Colon (tissue), 2 donors: ENCODE measurements at regions not wholly inside any gene's neighbourhood (a gene's known extent, or its start where the extent isn't known, plus 50 kb on each side); places are given as distances from the start of the nearest gene placed in this dataset.

Experiments used
- FAIRE-seq: peaks from 2 replicates; lab custom pipeline; 2012; peaks lifted over from hg19 to GRCh38; lab: Jason Lieb, UNC
- donor health status: control.
- donor health status: control.

DNA sequence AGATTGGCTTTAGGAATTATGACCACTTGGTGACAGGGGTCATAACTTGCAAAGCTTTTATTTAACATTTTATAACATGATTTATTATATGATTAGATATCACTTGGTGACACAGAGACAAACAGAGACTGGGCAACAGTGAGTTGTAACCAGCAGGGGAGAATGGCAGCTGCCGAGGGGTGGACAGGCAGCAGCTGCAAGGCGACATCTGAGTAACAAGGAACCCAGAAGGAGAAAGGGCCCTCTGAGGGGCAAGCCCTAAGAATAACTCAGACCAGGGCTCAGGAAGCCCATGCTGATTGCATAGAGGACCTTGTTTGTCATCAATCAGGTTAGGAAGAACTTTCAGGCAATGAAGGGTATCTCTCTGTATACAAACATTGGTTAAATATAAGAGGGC lies 339.9 kb upstream of the SOX11 start:
- FAIRE-seq = no peak

DNA sequence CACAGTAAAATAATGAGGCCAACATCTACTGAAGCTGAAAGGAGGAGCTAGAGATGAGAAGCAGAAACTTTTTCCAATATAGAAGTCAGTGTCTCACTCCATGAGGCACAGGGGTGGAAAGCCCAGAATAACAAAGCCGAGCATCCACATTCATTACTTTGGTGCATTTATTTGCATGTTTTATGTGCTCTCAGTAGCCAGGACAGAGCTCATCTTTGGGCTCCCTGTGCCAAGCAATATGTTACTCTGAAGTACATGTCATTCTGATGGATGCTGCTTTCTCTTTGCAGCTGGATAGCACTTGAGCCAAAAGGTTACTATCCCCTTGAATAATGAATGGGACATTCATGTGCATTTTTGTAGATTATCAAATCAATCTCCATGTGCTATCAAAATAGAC lies 338.6 kb upstream of the SOX11 start:
- FAIRE-seq = no peak

DNA sequence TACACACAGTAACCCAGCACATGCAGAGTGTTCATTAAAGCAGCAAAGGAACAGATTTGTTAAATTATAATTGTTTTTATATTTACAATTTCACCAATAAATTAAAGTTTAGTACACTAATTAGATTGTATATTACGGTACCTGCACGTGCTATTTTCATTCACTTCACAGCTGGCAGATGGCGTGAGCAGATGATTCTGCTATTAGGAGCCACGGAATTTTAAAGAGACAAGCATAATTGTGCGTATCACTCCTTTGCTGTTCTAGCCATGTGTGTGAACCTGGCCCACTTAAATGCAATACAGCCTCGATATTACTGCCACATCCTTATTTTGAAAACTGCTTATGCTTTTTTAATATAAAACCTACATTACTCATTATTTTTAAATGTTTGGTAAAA lies 332.8 kb upstream of the SOX11 start:
- no peak for FAIRE-seq

DNA sequence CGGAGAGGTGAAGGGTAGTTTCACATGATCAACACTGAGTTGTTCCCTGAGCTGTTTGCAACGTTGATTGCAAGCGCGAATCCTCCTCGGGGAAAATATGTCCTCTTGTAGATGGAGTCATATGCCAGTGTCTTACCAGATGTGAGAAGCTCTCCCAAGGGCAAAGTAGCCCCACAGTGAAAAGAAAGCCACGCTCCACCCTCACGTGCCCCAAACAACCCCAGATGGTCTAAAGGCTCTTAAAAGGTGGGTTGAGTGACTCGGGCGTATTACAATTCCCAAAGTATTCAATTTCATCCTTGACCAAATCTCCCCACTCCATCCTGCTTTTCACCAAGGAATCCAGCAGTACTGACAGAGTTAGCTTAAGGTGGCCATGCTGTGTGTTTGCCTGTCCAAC lies 332.1 kb upstream of the SOX11 start:
- no peak for FAIRE-seq

DNA sequence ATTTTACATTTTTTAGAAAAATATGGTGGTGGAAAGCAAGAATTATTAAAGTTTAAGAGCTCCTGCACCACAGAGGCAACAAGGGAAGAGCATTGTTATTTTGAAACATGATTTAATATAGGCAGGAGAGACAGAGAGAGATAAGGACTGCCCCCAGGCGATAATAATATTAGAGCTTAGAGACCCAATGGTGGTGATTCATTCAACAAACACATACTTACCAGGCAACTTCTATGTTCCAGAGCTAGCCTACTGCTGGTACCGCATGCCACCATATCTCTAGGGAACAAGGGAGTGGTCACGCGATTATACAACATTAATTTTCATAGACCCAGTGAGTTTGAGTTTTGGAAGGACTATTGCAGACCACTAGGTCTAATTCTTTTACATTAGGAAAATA lies 327.8 kb upstream of the SOX11 start:
- FAIRE-seq = no peak

DNA sequence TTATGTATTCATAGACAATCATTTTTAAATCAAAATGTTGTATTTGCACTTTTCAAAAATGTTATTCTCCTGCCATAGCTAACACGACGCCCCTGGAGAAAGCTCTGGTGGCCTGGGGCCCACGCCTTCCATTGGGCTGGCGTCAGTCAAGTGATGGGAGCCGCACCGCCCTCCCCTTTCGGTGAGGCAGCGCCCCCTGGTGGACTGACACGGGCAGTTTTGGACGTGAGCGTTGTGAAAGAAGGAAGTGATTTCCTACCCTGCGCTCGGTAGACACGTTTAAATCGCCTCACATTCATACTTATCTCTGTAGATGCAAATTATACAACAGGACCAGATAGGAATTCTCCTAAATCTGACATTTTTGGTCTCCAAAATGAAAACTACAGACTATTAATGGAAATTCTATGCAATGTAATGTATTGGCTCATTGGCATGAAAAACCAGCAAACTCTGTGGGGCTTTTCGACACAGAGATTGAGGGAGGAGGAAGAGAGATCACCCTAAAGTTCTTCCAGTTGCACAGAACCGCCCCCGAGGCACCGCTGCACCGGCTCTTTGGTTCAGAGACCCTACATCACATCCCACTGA lies 326.2 kb upstream of the SOX11 start:
- FAIRE-seq = no peak

DNA sequence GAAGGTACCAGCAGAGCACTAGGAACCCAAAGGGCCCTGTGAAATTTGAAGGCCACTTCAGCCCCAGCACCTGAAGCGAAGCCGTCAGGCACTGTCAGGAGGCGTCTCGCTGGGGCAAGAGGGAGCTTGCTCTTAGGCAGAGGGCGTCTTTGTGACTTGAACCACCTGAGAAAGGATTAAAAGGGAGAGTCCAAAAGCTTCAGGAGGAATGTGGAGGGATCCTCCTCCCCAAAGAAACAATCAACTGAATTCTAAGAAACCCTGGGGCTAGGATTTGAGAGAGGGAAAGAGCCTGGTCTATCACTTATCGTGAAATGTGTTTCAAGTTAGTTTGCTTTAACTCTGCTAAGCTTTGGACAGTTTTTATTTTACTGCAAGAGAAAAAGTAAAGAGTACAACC lies 324.9 kb upstream of the SOX11 start:
- no peak for FAIRE-seq

DNA sequence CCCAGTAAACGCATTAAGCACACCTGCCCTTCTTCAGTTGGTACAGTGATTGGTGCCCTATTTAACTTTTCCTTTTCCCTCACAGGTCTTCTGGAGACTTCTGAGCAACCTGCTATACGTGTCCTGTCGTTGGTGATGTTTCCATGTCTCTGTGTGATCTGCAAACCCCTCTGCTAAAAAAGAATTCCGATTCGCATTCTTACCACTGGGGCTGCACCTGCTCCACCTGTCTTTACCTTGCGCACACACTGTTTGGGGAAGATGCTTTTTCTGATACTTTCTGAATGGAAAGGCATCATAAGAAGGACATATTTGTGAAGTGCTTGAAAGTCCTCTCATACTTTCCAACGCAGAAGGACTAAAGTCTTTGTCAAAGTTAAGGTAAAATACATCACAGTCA lies 323.9 kb upstream of the SOX11 start:
- FAIRE-seq = no peak

DNA sequence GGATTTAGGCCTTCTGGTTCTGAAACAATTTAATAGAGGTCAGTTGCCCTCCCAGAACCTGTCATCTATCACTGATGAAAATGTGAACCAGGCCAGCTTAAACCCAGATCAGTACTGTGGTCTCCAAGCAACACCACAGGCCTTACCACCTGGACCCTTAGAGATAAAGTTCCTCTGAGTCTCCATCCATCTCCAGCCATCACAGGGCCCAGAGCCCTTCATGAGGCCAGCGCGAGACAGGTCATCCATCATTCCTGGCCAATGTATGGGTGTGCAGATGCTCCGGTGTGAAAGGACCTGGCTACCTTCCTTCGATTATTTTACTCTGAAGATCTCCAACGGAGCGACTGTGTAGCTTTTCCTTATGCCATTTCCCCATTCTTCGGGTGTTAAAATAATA lies 322.7 kb upstream of the SOX11 start:
- FAIRE-seq = no peak

DNA sequence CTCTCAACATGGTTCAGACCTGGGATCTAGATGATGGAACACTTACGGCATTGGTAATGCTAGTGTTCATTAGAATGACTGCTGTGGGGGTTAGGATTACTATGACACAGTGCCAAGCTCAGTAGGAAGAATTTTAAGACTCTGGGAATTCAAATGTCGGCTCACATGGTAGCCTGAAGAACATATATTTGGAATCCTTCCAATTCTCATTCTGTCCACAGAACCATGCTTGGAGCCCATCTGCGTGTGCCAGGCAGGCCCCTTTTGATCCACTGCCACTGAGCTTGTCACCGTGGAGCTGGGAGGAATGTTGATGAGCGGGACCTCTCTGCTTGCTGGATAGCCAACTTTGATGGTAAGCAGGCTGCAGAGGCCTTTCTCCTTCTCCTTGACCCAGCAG lies 322.0 kb upstream of the SOX11 start:
- no peak for FAIRE-seq

DNA sequence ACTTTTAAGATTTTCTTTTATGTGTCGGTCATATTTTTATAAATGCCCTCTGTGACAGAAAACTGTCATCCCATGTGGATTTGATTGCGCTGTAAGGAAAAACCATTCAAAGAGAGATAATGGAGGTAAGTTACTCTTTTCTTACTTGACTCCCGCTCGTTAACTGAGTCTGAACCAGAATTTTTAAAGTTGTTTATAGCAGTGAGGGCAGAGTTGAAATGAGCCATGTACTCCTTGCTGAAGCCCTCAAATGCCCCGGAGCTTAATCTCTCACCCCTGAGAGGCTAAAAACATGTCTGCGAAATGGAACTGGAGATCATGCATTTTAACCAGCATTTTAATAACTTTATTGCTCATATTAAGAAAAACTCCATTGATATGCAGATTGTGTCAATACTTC lies 320.0 kb upstream of the SOX11 start:
- FAIRE-seq = no peak

DNA sequence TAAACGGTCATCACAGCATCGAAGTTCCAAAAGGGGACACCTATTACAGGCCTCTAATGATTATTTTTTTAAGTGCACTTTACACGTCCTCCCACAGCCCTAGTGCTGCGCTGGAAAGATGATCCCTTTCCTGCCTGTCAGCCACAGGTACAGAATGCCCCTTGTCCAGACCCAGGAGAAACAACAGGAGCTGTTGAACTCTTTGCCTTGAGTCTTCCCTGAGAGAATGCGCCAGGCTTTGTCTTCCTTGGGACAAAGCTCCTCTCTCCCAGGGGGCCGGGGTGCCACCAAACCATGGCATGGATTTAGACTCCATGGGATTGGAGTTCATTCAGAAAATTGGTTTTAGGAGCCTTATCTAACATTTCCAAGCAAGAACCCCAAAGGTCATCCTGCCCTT lies 319.0 kb upstream of the SOX11 start:
- FAIRE-seq = no peak

DNA sequence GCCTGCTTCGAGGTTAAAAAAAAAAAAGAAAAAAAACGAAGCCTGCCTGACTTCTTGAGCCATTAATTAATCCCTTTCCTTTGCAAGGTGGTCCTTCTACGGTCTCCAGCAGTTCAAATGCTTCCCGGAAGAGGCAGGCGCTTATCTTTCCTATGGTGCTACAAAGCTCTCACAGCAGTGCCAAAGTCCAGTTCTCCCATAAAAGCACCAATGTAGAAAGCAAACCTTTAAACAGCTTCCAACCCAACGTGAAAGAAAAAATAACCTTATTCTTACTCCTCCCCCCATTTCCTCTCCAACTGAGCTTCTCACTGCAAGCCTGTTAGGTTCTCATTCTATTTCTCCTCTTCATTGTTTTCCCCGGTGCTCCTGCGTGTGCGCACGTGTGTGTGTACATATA lies 317.4 kb upstream of the SOX11 start:
- no peak for FAIRE-seq

DNA sequence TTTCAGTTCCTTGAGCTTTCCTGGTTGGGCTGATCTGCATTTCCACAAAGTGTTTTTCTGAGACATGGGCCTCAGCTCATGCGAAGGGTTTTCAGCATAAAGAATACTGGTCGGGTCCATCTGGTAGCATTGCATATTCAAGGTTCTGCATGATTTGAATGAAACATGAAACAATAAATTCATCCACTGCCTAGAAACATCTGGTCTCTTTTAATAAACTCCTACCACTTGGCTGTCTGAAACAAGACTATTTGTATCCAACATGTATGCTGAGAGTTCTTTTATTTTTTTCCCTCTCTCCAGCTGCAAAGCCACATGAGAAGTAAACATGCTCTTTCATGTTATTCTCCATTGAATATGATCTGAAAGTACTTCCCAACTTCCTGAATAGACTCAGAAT lies 314.9 kb upstream of the SOX11 start:
- no peak for FAIRE-seq

DNA sequence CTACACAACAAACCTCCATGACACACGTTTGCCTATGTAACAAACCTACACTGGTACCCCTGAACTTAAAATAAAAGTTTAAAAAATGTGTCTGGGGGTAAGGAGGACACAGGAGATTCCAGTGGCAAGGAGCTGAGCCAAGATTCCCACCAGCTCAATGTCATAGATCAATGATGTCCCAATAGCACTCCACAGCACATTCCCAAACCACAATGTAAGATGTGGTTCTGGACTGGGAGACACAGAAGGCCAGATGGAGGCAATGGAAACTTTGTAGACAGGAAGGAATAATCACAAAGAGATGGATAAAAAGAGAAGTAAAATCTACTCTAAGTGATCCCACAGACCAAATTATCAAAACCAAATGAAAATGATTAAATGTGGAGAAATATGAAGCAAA lies 312.4 kb upstream of the SOX11 start:
- FAIRE-seq = no peak

DNA sequence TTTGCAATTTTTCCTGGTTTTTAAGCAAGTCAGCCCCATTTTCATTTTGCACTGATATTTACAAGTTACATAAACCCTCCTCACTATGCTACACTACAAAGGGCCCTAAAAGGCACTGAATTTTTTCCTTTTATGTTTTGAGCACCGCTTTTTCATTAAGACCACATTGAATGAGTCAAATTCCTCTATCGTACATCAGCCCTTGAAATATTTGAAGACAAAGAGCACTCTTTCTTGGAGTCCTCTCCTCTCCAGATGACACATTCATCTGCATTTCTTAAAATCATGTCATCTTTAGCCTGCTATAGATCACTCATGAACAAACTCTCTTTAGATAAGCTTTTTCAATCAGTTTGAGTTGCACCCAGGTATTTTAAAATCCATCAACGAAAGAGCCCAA lies 306.6 kb upstream of the SOX11 start:
- no peak for FAIRE-seq

DNA sequence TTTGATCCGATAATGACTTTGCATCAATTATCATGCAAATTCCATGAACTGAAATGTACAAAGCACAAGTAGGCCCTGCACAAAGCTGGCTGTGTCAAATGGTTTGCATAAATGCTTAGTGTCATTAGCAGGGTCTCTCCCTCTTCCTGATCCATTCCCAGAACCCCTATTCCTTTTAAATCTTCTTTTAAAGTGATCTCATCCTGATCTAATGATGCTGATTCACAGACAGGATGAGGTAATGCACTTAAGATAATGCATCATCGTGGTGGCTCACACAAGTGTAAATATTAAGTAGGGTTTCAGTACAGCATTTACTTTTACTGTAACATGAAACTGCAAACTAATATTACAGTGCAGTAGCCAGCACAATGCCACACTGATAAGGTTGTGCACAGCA lies 304.8 kb upstream of the SOX11 start:
- FAIRE-seq = no peak

DNA sequence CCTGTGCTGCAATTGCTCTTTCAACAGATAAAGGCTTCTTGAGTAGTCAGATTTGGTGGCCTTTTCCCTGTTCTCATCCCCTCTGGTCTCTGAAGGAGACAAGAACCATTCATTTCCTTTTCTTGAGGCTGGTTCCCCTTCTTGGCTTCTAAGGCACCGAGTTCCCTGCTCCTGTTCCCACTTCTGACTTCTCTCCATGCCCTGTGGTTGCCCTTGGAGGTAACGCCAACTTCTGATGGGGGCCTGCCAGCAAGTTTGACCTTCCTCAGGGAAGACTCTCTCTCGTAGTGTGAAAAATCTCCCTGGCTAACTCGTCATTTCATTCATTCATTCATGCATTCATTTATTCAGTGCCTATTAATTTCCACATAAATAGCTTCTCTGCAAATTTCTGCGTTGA lies 302.4 kb upstream of the SOX11 start:
- FAIRE-seq = no peak

DNA sequence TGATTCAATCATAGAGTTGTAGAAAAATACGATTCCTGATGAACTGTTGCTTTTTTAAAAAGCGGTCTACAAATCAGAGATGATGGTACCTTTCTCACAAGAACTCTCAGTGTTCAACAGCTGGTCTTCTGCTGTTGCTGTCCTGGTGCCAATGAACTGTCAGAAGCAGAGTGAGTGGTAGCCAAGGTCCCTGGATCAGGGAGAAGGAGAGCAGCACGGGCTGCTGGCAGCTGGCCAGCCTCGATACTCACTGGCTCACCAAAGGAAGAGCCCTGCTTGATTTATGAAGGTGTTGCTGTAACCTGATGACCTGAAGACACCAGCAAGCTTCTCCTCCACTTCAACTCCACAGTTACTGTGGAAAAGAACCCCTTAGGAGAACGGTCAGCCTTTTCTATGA lies 300.8 kb upstream of the SOX11 start:
- no peak for FAIRE-seq

DNA sequence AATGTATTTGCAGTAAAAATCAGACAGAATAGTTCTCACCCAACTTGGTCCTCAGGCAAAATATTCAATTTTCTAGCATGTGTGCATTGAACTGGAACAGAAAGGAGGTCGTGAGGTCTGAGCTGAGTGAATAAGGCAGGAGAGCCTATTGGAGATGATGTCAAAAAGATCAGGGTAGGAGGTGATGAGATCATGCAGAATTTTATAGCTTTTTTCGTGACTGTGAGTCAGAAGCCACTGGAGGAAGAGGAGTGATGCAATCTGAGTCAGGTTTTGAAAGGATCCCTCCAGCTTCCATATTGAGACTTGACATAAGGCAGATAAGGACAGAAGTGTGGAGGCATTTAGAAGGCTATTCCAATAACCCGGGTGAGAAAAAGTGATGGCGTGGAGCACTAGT lies 299.5 kb upstream of the SOX11 start:
- no peak for FAIRE-seq

DNA sequence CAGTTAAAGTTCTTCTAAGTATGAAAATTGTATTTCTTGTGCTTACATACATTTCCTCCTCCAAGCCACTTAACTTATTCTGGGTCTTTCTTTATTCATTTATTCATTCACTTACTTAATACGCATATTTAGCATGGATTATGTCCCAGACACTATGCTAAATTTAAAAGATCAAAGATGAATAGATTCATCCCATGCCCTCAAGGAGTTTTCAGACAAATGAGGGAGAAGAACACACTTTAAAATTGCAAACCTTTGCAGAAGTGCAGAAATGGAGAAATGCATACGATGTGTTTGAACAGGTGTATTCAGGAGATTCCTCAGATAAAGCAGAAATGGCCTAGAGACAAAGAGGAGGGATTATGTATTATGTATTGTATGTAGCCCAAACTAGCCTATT lies 298.7 kb upstream of the SOX11 start:
- FAIRE-seq = no peak

DNA sequence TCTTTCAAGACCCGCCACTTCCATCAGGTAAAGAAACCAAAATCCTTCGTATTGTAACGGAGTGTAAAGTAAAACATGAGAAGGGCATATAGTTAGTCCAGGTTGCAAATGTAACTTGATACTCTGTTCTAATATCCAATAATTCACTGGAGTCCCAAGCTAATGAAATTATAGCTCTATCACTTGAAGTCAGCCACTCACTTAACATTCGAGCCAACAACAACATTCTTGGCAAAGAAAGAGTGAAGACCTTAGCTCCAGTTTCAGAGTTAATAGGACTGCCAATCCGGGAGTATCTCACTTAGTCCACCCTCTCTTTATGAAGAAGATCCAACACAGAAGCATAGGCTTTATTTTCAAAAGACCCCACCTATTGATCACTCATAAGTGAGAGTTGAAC lies 298.0 kb upstream of the SOX11 start:
- FAIRE-seq = no peak

DNA sequence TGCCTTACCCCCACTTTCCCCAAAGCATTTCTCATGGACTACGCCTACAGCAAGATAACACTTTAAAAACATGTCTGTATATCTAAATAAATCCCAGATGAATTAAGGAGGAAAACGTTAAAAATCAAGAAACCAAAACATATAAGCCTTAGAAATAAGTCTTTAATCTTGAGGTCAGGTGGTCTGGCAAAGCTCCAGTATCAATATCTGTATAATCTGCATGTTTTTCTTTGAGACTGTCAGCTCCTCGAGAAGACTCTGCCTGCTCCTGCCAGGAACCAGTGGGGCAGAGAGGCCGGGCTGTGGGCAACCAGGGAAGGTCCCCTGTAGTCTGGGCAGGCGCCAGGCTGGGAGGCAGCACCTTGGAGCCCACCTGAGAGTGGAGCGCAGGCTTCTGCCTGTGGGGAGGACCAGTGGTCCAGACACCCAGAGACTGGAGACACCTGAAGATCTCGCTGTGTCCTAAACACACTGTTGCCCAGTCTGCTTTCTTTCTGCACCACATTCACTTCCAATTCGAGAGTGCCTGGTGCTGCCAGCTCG lies 291.0 kb upstream of the SOX11 start:
- FAIRE-seq = no peak

DNA sequence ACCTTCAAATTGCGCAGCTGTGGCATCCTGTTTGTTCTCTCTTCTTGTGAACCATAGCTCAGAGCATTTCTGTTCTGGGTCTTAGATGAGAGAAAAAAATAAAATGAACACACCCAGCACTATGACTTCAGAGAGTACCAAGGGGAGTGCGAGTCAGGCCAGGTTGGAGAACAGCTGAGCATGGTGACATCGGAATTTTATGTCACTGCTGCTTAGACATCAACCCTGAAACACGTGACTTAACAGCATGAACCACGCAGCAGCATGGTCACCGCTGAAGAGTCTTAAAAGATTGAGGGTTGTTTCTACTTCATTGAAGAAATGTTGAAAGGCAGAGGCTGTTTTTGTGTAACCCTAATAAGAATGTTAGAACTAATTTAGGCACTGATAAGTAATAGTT lies 288.8 kb upstream of the SOX11 start:
- no peak for FAIRE-seq

DNA sequence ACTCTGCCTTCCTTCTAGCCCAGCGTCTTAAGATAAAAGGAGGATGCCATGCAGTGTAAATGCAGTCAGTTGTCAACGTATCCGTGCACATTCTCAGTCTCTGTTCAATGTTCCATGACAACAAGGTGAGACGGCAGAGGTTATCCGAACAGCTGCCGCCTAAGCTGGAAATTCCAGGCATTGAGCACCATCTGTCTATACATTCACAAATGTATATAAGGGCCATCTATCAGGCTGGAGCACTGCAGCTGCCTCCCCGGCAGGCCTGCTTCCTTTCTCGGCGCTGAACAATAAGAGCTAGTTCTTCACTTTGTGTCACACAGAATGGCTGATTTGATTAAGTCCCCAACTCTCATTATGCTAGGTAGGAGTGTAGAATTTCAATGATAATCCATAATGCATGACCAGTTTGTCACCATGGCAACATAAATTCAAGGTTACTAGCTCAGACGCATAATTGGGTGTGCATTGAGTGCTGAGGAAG lies 282.2 kb upstream of the SOX11 start:
- no peak for FAIRE-seq
